SU-DHL-6 (cell line): ENCODE measurements at regions not wholly inside any gene's neighbourhood (a gene's known extent, or its start where the extent isn't known, plus 50 kb on each side); places are given as distances from the start of the nearest gene placed in this dataset.

Experiments used
- CTCF ChIP-seq: fragments of 200-600 bp; sonication (generic); IDR thresholded peaks from one replicate; pipeline ENCODE4 v1.5.1; 2017; ENCODE audit warnings: antibody characterized with exemption, mild to moderate bottlenecking, low read length, moderate library complexity; ENCODE audit not compliant: insufficient read depth, poor library complexity, severe bottlenecking
- EZH2phosphoT487 ChIP-seq: fragments of 200-600 bp; sonication (generic), shearing (Covaris generic); conservative IDR thresholded peaks from 2 replicates; pipeline ENCODE4 v1.6.1; 2018; ENCODE audit warnings: mild to moderate bottlenecking, antibody characterized with exemption, low read length, moderate library complexity, mixed read lengths

- TF ChIP-seq CTCF: no peak
- no peak for TF ChIP-seq EZH2phosphoT487
Observed at GRCh38 chr12:114741940-114742339, 58.0 kb upstream of the TBX3 start.
